ENCODE measurements at regions not wholly inside any gene's neighbourhood (a gene's known extent, or its start where the extent isn't known, plus 50 kb on each side); places are given as distances from the start of the nearest gene placed in this dataset.

- ChIA-PET POLR2A (no interaction called here), CTCF (interaction anchor here (1.3 kb wide), 1 partner anchor 19 kb away, joined by 3 read pairs; no protein-coding TSS in a partner anchor)
- DNase-seq (ENCODE audit: low read depth, low spot score), result no peak
- no peak for TF ChIP-seq CTCF (IDR thresholded peaks at IDR 0.05; ENCODE audit: low read depth, low read length)
- Histone ChIP-seq H3K9me3 (ENCODE audit: control insufficient read depth, insufficient read depth, low read length) (no peaks in the 10 kb centered on the region), H3K4me3 (ENCODE audit: low read depth, low read length) (no peak overlapping the region), H3K27ac (ENCODE audit: low read depth, low read length) (no peak overlapping the region), H3K27me3 (ENCODE audit: control insufficient read depth, insufficient read depth, low read length) (no peaks in the 10 kb centered on the region)
Measured at GRCh38 chr2:158043181-158043948, 58.3 kb upstream of the UPP2 start.

DNA sequence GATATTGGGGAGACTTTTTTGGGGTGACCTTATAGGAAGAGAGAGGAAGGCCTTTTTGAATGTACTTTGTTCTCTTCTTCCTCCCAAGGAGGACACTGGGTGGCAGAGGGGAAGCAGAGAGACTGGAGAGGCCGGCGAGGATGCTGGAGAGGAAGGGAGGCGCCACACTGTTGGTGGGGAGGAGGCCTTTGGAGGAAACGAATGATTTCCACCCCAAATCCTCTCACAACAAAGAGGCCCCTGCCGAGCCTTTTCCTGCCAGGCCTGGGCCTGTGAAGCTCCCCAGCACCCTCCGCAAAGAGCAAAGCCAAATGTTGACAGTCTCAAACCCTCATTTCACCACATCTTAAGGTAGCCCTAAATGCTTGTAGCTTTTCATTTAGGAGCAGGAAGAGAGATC, 59.0 kb upstream of the UPP2 start:
- Histone ChIP-seq H3K4me3 (ENCODE audit: low read depth, low read length) (no peak overlapping the region), H3K9me3 (ENCODE audit: control insufficient read depth, insufficient read depth, low read length) (no peaks in the 10 kb centered on the region), H3K27me3 (ENCODE audit: control insufficient read depth, insufficient read depth, low read length) (no peaks in the 10 kb centered on the region), H3K27ac (ENCODE audit: low read depth, low read length) (no peak overlapping the region)
- CTCF ChIA-PET, result interaction anchor here (1.3 kb wide), 1 partner anchor 18 kb away, joined by 3 read pairs; no protein-coding TSS in a partner anchor
- POLR2A ChIA-PET, result no interaction called here
- no peak for DNase-seq (ENCODE audit: low read depth, low spot score)
- TF ChIP-seq CTCF (IDR thresholded peaks at IDR 0.05; ENCODE audit: low read depth, low read length), result no peak

DNA sequence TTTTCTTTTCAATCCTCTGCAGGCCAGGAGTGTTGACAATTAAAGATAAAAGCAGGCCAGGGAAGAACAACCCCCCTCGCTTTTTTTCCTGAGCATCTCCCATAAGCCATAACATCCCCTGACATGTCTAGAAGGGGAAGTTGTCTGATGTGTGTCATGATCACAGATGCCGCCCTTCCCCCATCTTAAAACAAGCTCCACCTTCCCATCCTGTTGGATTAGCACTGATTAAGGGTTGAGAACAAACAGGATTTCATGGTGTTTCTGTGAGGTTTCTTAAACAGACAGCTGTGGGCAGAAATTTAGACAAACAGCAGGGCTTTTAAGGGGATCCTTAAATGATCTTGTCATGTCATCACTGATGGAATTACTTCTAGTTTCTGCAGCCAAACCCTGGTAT, 59.4 kb upstream of the UPP2 start:
- Histone ChIP-seq H3K4me3 (ENCODE audit: low read depth, low read length) (no peak overlapping the region), H3K9me3 (ENCODE audit: control insufficient read depth, insufficient read depth, low read length) (no peaks in the 10 kb centered on the region), H3K27ac (ENCODE audit: low read depth, low read length) (no peak overlapping the region), H3K27me3 (ENCODE audit: control insufficient read depth, insufficient read depth, low read length) (no peaks in the 10 kb centered on the region)
- POLR2A ChIA-PET, result no interaction called here
- no peak for TF ChIP-seq CTCF (IDR thresholded peaks at IDR 0.05; ENCODE audit: low read depth, low read length)
- no peak for DNase-seq (ENCODE audit: low read depth, low spot score)
- CTCF ChIA-PET, result interaction anchor here (0.6 kb wide), 1 partner anchor 25 kb away, joined by 5 read pairs; no protein-coding TSS in a partner anchor

DNA sequence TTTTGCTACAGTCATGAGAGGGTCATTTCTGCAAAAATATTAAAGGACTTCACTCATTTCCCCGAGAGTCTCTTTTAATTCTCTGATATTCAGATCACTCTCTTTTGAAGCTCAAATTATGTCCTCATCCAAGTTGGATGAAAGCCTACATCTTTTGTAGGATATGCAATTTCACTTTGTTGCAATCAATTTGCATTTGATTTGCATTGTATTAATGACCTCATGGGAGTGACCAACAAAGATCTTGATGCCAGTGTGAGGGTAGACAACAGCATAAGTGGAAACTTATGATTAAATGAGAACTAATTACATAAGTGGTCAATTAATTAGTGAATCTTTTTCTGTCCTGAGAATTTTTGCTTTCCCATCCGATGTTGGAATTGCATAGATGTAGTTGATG, 60.3 kb upstream of the UPP2 start:
- ChIA-PET POLR2A (no interaction called here), CTCF (interaction anchor here (1.1 to 1.2 kb wide), 2 partner anchors 17 to 704 kb away, joined by 3 to 6 read pairs; no protein-coding TSS in a partner anchor)
- H3K4me3 ChIP-seq (ENCODE audit: low read depth, low read length), result no peak overlapping the region
- no peaks in the 10 kb centered on the region for H3K9me3 ChIP-seq (ENCODE audit: control insufficient read depth, insufficient read depth, low read length)
- no peaks in the 10 kb centered on the region for H3K27me3 ChIP-seq (ENCODE audit: control insufficient read depth, insufficient read depth, low read length)
- TF ChIP-seq CTCF (IDR thresholded peaks at IDR 0.05; ENCODE audit: low read depth, low read length), result no peak
- DNase-seq (ENCODE audit: low read depth, low spot score), result no peak
- H3K27ac ChIP-seq (ENCODE audit: low read depth, low read length), result no peak overlapping the region

DNA sequence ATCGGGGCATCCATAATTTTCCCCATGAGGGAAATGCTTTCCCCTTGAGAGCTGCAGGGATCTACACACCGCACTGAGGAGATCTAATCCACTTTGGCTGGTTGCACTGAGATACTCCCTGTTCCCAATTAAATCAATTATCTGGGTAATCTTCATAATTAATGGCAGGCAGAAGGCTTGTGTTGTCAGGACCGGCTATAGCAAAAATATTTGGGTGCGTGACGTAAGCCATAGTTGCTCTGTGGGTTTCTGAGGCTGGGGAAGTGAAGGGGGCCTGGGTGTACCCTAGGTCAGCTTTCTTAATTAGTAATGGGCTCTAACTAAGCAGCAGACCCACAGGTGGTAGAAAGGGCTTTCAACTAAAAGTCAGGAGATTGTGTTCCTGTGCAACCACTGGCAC, 62.8 kb upstream of the UPP2 start:
- DNase-seq (ENCODE audit: low read depth, low spot score), result no peak
- Histone ChIP-seq H3K27me3 (ENCODE audit: control insufficient read depth, insufficient read depth, low read length) (peaks cover 3% of the 10 kb centered on the region), H3K27ac (ENCODE audit: low read depth, low read length) (no peak overlapping the region), H3K4me3 (ENCODE audit: low read depth, low read length) (no peak overlapping the region), H3K9me3 (ENCODE audit: control insufficient read depth, insufficient read depth, low read length) (no peaks in the 10 kb centered on the region)
- ChIA-PET CTCF (interaction anchor here (1.0 kb wide), 1 partner anchor 14 kb away, joined by 3 read pairs; no protein-coding TSS in a partner anchor), POLR2A (no interaction called here)
- TF ChIP-seq CTCF (IDR thresholded peaks at IDR 0.05; ENCODE audit: low read depth, low read length), result no peak

Measured in AG04450 (cell line).